Spleen (tissue), 11 donors: ENCODE measurements at regions not wholly inside any gene's neighbourhood (a gene's known extent, or its start where the extent isn't known, plus 50 kb on each side); places are given as distances from the start of the nearest gene placed in this dataset.

Source experiments
- DNase-seq: peaks from one replicate; pipeline ENCODE4 v3.0.0-alpha.2; 2020
- H3K27ac ChIP-seq, 8 donors: fragments of 200-600 bp; sonication (generic) in 7 of 8; 1 replicate in 4 of 8; 2 replicates in 4 of 8; pipeline versions ENCODE4 v1.5.0 to v1.8.0; 2016 to 2021; ENCODE audit warnings: inconsistent platforms in 4 of 8, mild to moderate bottlenecking in 4 of 8, moderate library complexity in 1 of 8
- H3K27me3 ChIP-seq, 7 donors: fragments of 200-600 bp; sonication (generic) in 6 of 7; replicated peaks in 1 of 7; 1 replicate in 4 of 7; 2 replicates in 3 of 7; pipeline versions ENCODE4 v1.5.0 to v1.8.0; 2016 to 2021; ENCODE audit warnings: inconsistent platforms in 3 of 7, mild to moderate bottlenecking in 1 of 7
- H3K36me3 ChIP-seq, 6 donors: fragments of 200-600 bp; sonication (generic) in 5 of 6; 1 replicate in 4 of 6; 2 replicates in 2 of 6; pipeline versions ENCODE4 v1.5.0 to v1.8.0; 2016 to 2021; ENCODE audit warnings: inconsistent platforms in 2 of 6
- H3K4me1 ChIP-seq, 6 donors: fragments of 200-600 bp; sonication (generic) in 5 of 6; 1 replicate in 3 of 6; 2 replicates in 3 of 6; pipeline versions ENCODE4 v1.5.0 to v1.8.0; 2016 to 2021; ENCODE audit warnings: inconsistent platforms in 3 of 6
- H3K4me3 ChIP-seq, 8 donors: fragments of 200-600 bp; sonication (generic) in 7 of 8; 1 replicate in 4 of 8; 2 replicates in 4 of 8; pipeline versions ENCODE4 v1.5.0 to v1.8.0; 2016 to 2021; ENCODE audit warnings: inconsistent platforms in 4 of 8, mild to moderate bottlenecking in 4 of 8, moderate library complexity in 2 of 8
- H3K9me3 ChIP-seq, 8 donors: fragments of 200-600 bp; sonication (generic) in 7 of 8; 1 replicate in 4 of 8; 2 replicates in 4 of 8; pipeline versions ENCODE4 v1.5.0 to v1.8.0; 2016 to 2021; ENCODE audit warnings: inconsistent platforms in 4 of 8
- POLR2A ChIP-seq, 3 donors: fragments of 450-650 bp; IDR thresholded peaks; one replicate each; pipeline ENCODE4 v1.5.1; 2017; ENCODE audit warnings: antibody characterized with exemption in 3 of 3, mild to moderate bottlenecking in 1 of 3
- POLR2AphosphoS5 ChIP-seq, 3 donors: sonication (generic); formaldehyde crosslinking; IDR thresholded peaks; one replicate each; pipeline ENCODE4 v1.5.1; 2017; ENCODE audit warnings: antibody characterized with exemption in 3 of 3
- WGBS, 5 donors: extraction: QIAGEN DNeasy Blood & Tissue Kit in 3 of 5; methylation state at CpG; one replicate each; pipeline versions ENCODE4 v1.1.5 to v1.1.7; 2013 to 2018; 5-methylcytosine and 5-hydroxymethylcytosine counted together
- intact Hi-C: fragments of 100-400 bp; cut with DNase I; formaldehyde crosslinking; loops from one replicate; pipeline ENCODE4 v1.15.0; 2023; ENCODE audit warnings: low total_unique reads
- TF ChIP-seq, protein P1 (sequence below), 11 experiments: fragments of 200-600 bp in 7 of 11; fragments of 450-650 bp in 4 of 11; sonication (generic) in 4 of 11; IDR thresholded peaks in 8 of 11; conservative IDR thresholded peaks in 3 of 11; 1 replicate in 7 of 11; 2 replicates in 4 of 11; pipeline versions ENCODE4 v1.4.0 to v1.8.0; 2016 to 2021; ENCODE audit warnings: antibody characterized with exemption in 11 of 11, inconsistent platforms in 4 of 11, mild to moderate bottlenecking in 1 of 11
- donor health status: healthy with polysubstance abuse.
- donor health status: DM: no; HTN: no; CAD: no; lungs with moderate emphysema.
- donor health status: DM: no; HTN: no; CAD: no.
- donor health status: Bipolar disorder and iron deficiency.
- donor health status: healthy.
- donor health status: DM: no; HTN: no; CAD: no.
- donor health status: DM: yes; HTN: yes; CAD: no.

DNA sequence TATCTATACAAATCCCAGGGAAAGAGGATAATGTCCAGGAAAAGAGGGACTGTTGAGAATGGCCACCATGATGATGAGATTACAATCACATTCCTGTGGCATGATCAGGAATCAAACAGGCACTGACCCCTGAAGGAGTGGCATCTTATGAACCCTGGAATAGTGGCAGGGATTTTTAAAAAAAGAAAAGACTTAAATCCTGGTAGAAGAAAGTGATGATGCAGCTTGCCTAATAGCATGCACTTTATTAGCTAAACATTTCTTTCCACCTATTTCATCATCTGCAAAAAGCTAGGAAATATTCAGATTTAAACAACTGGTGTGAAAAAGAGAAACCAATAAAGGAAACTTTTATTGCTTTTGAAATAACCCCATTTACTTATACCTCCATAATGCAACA is 87.2 kb upstream of the FSHR start:
- Histone ChIP-seq H3K27me3 (peaks cover 0 to 5% (median 0%) of the 10 kb centered on the region in 7 donors), H3K27ac (no peak overlapping the region), H3K9me3 (peaks cover 0 to 13% (median 5%) of the 10 kb centered on the region in 8 donors), H3K4me1 (no peaks in the 10 kb centered on the region), H3K4me3 (no peak overlapping the region), H3K36me3 (no peaks in the 10 kb centered on the region)
- no peak for TF ChIP-seq POLR2AphosphoS5 (IDR thresholded peaks at IDR 0.05)
- TF ChIP-seq POLR2A (IDR thresholded peaks at IDR 0.05): no peak
- TF ChIP-seq, protein P1, sequence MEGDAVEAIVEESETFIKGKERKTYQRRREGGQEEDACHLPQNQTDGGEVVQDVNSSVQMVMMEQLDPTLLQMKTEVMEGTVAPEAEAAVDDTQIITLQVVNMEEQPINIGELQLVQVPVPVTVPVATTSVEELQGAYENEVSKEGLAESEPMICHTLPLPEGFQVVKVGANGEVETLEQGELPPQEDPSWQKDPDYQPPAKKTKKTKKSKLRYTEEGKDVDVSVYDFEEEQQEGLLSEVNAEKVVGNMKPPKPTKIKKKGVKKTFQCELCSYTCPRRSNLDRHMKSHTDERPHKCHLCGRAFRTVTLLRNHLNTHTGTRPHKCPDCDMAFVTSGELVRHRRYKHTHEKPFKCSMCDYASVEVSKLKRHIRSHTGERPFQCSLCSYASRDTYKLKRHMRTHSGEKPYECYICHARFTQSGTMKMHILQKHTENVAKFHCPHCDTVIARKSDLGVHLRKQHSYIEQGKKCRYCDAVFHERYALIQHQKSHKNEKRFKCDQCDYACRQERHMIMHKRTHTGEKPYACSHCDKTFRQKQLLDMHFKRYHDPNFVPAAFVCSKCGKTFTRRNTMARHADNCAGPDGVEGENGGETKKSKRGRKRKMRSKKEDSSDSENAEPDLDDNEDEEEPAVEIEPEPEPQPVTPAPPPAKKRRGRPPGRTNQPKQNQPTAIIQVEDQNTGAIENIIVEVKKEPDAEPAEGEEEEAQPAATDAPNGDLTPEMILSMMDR (IDR thresholded peaks at IDR 0.05 in 8 of 11, conservative IDR thresholded peaks at IDR 0.05 in 3 of 11): no peak
- no peak for DNase-seq
- intact Hi-C loops: no loop called here

DNA sequence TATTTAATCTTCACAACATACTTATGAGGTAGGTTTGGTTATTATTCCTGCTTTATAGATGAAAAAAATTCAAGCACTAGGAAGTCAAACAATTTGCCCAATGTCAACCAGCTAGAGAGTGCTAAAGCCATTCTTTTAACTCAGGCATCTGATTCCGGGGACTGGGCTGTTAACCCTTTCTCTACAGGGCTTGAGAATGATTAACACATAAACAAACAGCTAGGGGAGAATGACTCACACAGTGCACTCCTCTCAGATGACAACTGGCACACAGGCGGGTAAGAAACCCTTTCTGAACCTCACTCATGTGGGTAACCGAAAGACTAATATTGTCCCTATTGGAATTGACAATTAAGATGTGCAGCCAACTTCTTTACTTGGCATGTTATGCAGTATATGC is 86.3 kb upstream of the FSHR start:
- TF ChIP-seq POLR2A (IDR thresholded peaks at IDR 0.05) (no peak), POLR2AphosphoS5 (IDR thresholded peaks at IDR 0.05) (no peak)
- TF ChIP-seq, protein P1 (IDR thresholded peaks at IDR 0.05 in 8 of 11, conservative IDR thresholded peaks at IDR 0.05 in 3 of 11): no peak
- no peak overlapping the region for H3K27ac ChIP-seq
- H3K4me3 ChIP-seq: no peak overlapping the region
- peaks cover 0 to 5% (median 0%) of the 10 kb centered on the region in 7 donors for H3K27me3 ChIP-seq
- peaks cover 0 to 12% (median 2%) of the 10 kb centered on the region in 8 donors for H3K9me3 ChIP-seq
- no peak for DNase-seq
- intact Hi-C loops: no loop called here
- H3K36me3 ChIP-seq: no peaks in the 10 kb centered on the region
- 64 to 72% (median 68%) methylated on average over 3 of the region's 3 CpGs for WGBS, 5 donors
- no peaks in the 10 kb centered on the region for H3K4me1 ChIP-seq

DNA sequence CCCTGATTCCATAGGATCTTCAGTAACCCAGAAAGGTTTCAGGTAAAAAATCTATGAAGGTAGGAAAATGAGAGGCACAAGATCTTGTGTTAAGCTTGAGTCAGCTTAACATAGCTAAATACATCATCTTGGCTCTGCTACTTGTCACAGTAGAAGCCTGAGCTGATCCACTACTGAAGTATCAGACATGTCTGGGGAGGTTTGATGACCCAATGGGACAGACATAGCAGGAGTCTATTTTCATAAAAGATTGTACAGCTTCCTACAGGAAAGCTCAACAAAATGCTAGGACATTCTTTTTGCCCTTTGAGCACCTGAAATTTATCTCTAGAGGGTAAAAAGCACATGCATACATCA is 84.3 kb upstream of the FSHR start:
- H3K27me3 ChIP-seq: peaks cover 0 to 5% (median 0%) of the 10 kb centered on the region in 7 donors
- TF ChIP-seq, protein P1 (IDR thresholded peaks at IDR 0.05 in 8 of 11, conservative IDR thresholded peaks at IDR 0.05 in 3 of 11): no peak
- TF ChIP-seq POLR2A (IDR thresholded peaks at IDR 0.05) (no peak), POLR2AphosphoS5 (IDR thresholded peaks at IDR 0.05) (no peak)
- H3K4me3 ChIP-seq: no peak overlapping the region
- H3K36me3 ChIP-seq: no peaks in the 10 kb centered on the region
- intact Hi-C loops: no loop called here
- DNase-seq: no peak
- no peaks in the 10 kb centered on the region for H3K4me1 ChIP-seq
- no peak overlapping the region for H3K27ac ChIP-seq
- H3K9me3 ChIP-seq: peaks cover 0 to 4% (median 0%) of the 10 kb centered on the region in 8 donors

DNA sequence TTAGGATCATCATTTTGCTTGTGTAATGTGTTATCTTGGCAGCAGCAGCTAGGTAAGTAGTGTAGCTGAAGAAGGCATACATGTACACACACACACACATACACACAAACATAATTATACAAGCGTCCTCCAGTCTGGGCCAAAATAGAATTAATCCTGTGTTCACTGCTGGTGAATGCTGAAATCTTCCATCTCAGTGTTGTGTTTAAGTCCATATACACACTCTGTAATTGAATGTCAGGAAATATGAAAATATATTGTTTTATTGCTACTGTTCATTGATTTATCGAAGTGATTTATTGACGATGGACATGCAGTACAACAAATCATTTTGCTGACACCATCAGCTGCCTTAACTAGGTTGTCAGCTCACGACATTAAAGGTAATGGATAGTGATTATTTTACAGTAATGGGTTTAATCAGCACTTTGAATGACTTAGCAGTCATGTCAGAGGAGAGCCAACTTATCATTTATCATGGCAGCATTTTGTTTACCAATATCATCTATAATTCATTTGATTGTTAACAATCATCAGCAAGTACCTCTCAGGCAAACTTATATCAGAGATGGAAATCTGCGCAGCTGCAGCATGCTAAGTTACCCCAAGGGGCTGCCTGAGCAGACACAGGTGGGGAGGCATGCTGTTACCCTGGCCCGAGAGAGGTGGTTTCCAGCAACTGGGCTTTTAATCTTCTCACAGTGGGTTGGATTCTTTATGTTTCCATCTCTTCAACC is 83.7 kb upstream of the FSHR start:
- Histone ChIP-seq H3K9me3 (peaks cover 0 to 4% (median 0%) of the 10 kb centered on the region in 8 donors), H3K27ac (no peak overlapping the region), H3K4me1 (no peaks in the 10 kb centered on the region), H3K4me3 (no peak overlapping the region), H3K27me3 (peaks cover 0 to 5% (median 0%) of the 10 kb centered on the region in 7 donors), H3K36me3 (no peaks in the 10 kb centered on the region)
- WGBS, 5 donors: 73 to 85% (median 77%) methylated on average over 6 of the region's 6 CpGs
- DNase-seq: no peak
- intact Hi-C loops: no loop called here
- TF ChIP-seq POLR2A (IDR thresholded peaks at IDR 0.05) (no peak), POLR2AphosphoS5 (IDR thresholded peaks at IDR 0.05) (no peak)
- TF ChIP-seq, protein P1 (IDR thresholded peaks at IDR 0.05 in 8 of 11, conservative IDR thresholded peaks at IDR 0.05 in 3 of 11): no peak
